HUES6 (cell line): ENCODE measurements at regions not wholly inside any gene's neighbourhood (a gene's known extent, or its start where the extent isn't known, plus 50 kb on each side); places are given as distances from the start of the nearest gene placed in this dataset.
A peak's percentile ranks its signal among the peaks of the same experiment; 100 is the strongest.

Experiments used
- H3K27ac ChIP-seq: 2 replicates; pipeline ENCODE4 v1.7.0; 2013; ENCODE audit warnings: low read depth, mild to moderate bottlenecking, low read length, inconsistent platforms
- H3K27me3 ChIP-seq: 2 replicates; pipeline ENCODE4 v1.6.1; 2013; ENCODE audit warnings: low read length; ENCODE audit not compliant: control insufficient read depth, insufficient read depth
- H3K36me3 ChIP-seq: 2 replicates; pipeline ENCODE4 v1.6.1; 2013; ENCODE audit warnings: low read length; ENCODE audit not compliant: control insufficient read depth, insufficient read depth
- H3K4me1 ChIP-seq: 2 replicates; pipeline ENCODE4 v1.6.1; 2013; ENCODE audit warnings: low read length; ENCODE audit not compliant: control insufficient read depth, insufficient read depth
- H3K4me3 ChIP-seq: 2 replicates; pipeline ENCODE4 v1.5.1; 2013; ENCODE audit warnings: low read depth, low read length
- H3K9ac ChIP-seq: one replicate; pipeline ENCODE4 v1.6.1; 2013; ENCODE audit warnings: mild to moderate bottlenecking, low read length
- H3K9me3 ChIP-seq: 2 replicates; pipeline ENCODE4 v1.6.1; 2013; ENCODE audit warnings: low read depth, low read length; ENCODE audit not compliant: control insufficient read depth, insufficient read depth

- Histone ChIP-seq H3K9ac (no peak overlapping the region), H3K36me3 (no peaks in the 10 kb centered on the region), H3K4me3 (no peak overlapping the region), H3K9me3 (no peaks in the 10 kb centered on the region), H3K27ac (no peak overlapping the region), H3K4me1 (peaks cover 28% of the 10 kb centered on the region), H3K27me3 (no peaks in the 10 kb centered on the region)
Measured at GRCh38 chr1:239805851-239806772, 285.6 kb upstream of the FMN2 start.

- Histone ChIP-seq H3K4me3 (no peak overlapping the region), H3K27ac (no peak overlapping the region), H3K9me3 (no peaks in the 10 kb centered on the region), H3K27me3 (no peaks in the 10 kb centered on the region), H3K9ac (no peak overlapping the region), H3K4me1 (peaks cover 35% of the 10 kb centered on the region), H3K36me3 (no peaks in the 10 kb centered on the region)
Measured at GRCh38 chr1:239806897-239807296, 284.8 kb upstream of the FMN2 start.

DNA sequence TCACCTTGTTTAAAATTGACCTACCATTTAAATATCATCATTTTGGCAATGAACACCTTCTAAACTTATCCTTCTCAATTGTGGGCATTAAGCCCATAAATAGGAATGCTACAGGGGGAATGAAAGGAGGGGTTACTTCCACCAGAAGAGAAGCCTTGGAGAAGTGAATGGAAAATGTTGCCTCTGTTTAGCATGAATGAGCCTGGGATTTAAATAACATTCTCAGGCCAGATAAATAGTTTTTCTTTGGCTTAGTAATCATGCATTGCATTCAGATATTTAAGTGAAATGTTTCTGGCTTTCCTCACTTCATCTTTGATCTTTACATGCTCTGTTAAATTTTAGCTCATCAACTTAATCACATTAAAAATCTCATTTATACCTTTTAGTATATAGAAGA lies 284.3 kb upstream of the FMN2 start:
- H3K4me3 ChIP-seq, result no peak overlapping the region
- H3K9me3 ChIP-seq, result no peaks in the 10 kb centered on the region
- no peaks in the 10 kb centered on the region for H3K36me3 ChIP-seq
- no peak overlapping the region for H3K9ac ChIP-seq
- no peaks in the 10 kb centered on the region for H3K27me3 ChIP-seq
- H3K4me1 ChIP-seq, result peaks cover 35% of the 10 kb centered on the region
- H3K27ac ChIP-seq, result no peak overlapping the region

- Histone ChIP-seq H3K27ac (peak overlapping the region; percentile 32; the same call in 1 of the 2 replicates), H3K36me3 (no peaks in the 10 kb centered on the region), H3K4me1 (peaks cover 47% of the 10 kb centered on the region)
Measured at GRCh38 chr1:239810061-239810481, 281.6 kb upstream of the FMN2 start.

GRCh38 chr1:239811211-239811885 lies 280.3 kb upstream of the FMN2 start:
- Histone ChIP-seq H3K4me3 (peak overlapping the region; percentile 5; the same call in 1 of the 2 replicates), H3K27me3 (no peaks in the 10 kb centered on the region), H3K27ac (peak overlapping the region; percentile 32; the same call in 1 of the 2 replicates)

More at GRCh38 chr1:239810061-239810481, 281.6 kb upstream of the FMN2 start:
- no peaks in the 10 kb centered on the region for H3K27me3 ChIP-seq
- no peaks in the 10 kb centered on the region for H3K9me3 ChIP-seq
- H3K4me3 ChIP-seq, result no peak overlapping the region
- no peak overlapping the region for H3K9ac ChIP-seq

DNA sequence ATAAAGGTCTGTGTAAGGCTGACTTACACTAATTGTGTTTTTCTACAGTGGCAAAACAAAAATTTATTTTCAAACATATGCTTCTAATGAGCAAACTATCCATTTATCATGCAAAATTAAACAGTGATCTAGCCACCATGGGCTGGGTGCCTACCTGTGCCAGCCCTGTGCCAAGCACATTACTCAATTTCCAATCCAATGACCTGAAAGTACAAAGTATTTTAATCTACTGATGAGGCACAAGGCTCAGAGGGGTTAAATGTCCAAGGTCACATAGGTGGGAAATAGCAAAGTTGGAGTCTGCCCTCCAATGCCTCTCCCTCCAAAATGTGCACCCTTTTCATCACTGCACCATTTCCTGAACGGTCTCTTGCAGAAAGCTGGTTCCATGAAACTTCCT lies 279.1 kb upstream of the FMN2 start:
- Histone ChIP-seq H3K27ac (no peak overlapping the region), H3K9me3 (no peaks in the 10 kb centered on the region), H3K27me3 (no peaks in the 10 kb centered on the region), H3K4me1 (peaks cover 56% of the 10 kb centered on the region), H3K4me3 (no peak overlapping the region), H3K9ac (no peak overlapping the region), H3K36me3 (no peaks in the 10 kb centered on the region)

More at GRCh38 chr1:239811211-239811885, 280.3 kb upstream of the FMN2 start:
- H3K4me1 ChIP-seq, result peaks cover 52% of the 10 kb centered on the region
- no peaks in the 10 kb centered on the region for H3K36me3 ChIP-seq
- H3K9me3 ChIP-seq, result no peaks in the 10 kb centered on the region
- H3K9ac ChIP-seq, result peak overlapping the region; percentile 28

- Histone ChIP-seq H3K4me3 (no peak overlapping the region), H3K36me3 (no peaks in the 10 kb centered on the region), H3K9me3 (no peaks in the 10 kb centered on the region), H3K9ac (peak overlapping the region; percentile 24), H3K27ac (peak overlapping the region; percentile 42; the same call in 1 of the 2 replicates), H3K27me3 (no peaks in the 10 kb centered on the region), H3K4me1 (peaks cover 55% of the 10 kb centered on the region)
Measured at GRCh38 chr1:239814306-239814881, 277.3 kb upstream of the FMN2 start.

DNA sequence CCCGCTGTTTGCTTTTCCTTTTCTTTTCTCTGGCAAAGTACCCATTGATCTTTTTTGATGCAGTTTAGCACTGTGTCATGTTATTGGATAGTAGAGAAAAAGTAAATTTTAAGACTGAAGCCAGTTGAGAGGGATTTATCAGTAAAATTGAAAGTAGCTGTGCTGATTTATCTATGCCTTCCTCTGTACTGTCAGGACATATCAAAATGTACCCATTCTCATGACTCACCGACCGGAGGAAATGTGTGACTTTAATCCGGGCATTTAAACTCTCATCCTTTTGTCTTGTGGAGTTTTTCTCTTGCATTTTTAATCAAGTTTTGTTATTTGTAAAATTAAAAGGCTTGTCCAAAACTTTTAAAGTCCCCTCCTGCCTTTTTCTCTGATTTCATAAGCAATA lies 276.6 kb upstream of the FMN2 start:
- Histone ChIP-seq H3K4me1 (peaks cover 49% of the 10 kb centered on the region), H3K4me3 (no peak overlapping the region), H3K36me3 (no peaks in the 10 kb centered on the region), H3K27me3 (no peaks in the 10 kb centered on the region), H3K27ac (peak overlapping the region; percentile 42), H3K9me3 (no peaks in the 10 kb centered on the region), H3K9ac (no peak overlapping the region)

DNA sequence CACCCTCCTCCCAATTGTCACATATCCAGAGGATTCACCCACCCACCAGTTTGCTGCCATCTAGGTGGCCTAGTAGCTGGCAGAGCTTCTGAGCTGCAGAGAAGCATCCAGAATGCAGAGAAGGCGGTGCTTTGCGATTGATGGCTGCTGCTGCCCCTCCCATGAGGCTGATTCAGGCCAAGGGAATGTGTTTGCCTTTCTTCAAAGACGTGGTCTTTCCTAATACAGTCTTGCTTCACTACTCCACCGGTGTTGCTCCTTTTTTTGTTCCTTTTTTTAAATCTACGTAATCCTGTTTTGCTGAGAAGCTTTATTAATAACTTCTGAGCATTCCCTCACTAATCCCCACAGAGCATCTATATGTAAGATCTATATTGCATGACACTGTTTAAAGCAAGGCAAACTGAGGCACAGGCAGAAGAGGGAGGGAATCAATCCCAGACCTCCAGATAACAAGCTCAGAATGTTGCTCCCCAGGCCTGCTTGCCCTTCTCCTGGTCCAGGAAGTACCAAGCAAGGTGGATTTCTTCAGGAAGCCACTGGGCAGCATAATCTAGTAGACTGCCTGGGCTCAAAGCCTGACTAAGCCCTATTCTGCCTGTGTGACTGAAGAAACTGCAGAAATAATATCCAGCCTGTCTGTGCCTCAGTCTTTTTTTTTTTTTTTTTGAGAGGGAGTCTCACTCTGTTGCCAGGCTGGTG lies 275.5 kb upstream of the FMN2 start:
- no peaks in the 10 kb centered on the region for H3K27me3 ChIP-seq
- H3K4me3 ChIP-seq, result peak overlapping the region; percentile 21; the same call in 1 of the 2 replicates
- H3K27ac ChIP-seq, result peak overlapping the region; percentile 77; the same call in 1 of the 2 replicates
- peak overlapping the region; percentile 66 for H3K9ac ChIP-seq
- H3K4me1 ChIP-seq, result peaks cover 38% of the 10 kb centered on the region
- no peaks in the 10 kb centered on the region for H3K36me3 ChIP-seq
- no peaks in the 10 kb centered on the region for H3K9me3 ChIP-seq

DNA sequence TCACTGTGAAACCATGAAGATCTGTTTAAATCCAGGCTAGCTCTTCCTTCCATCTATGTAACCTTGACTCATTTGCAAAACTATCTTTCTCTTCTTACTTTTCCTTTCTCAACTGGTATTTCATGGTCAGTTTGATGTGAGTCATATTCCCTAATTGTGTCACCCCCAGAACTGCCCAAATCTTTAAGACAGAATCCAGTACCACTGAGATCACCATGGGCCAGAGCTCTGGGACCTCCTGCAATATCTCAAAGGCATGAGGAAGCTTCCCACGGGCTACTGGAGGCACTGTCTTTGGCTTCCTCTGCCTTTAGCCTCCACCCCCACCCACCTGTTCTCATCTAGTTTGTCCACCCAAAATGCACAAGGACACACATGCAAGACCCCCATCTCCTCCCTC lies 274.4 kb upstream of the FMN2 start:
- no peak overlapping the region for H3K9ac ChIP-seq
- no peaks in the 10 kb centered on the region for H3K9me3 ChIP-seq
- H3K4me1 ChIP-seq, result peaks cover 32% of the 10 kb centered on the region
- no peak overlapping the region for H3K27ac ChIP-seq
- H3K4me3 ChIP-seq, result no peak overlapping the region
- no peaks in the 10 kb centered on the region for H3K36me3 ChIP-seq
- H3K27me3 ChIP-seq, result no peaks in the 10 kb centered on the region
